Left cardiac atrium (tissue), 4 donors: ENCODE measurements at regions not wholly inside any gene's neighbourhood (a gene's known extent, or its start where the extent isn't known, plus 50 kb on each side); places are given as distances from the start of the nearest gene placed in this dataset.

Source experiments
- ATAC-seq, 2 donors: fragments of 200-7000 bp; cut with Tn5 transposase; one replicate each; pipeline ENCODE4 v1.9.1; 2020; ENCODE audit warnings: mild to moderate bottlenecking in 2 of 2, moderate library complexity in 2 of 2
- DNase-seq: peaks from one replicate; pipeline ENCODE4 v3.0.0-alpha.2; 2020
- intact Hi-C, 2 donors: fragments of 100-400 bp; cut with DNase I; formaldehyde crosslinking; loops; one replicate each; pipeline versions ENCODE4 v1.14.1 to v1.15.1; 2022 to 2023
- donor health status: DM: no; HTN: yes; CAD: no.
- donor health status: DM: no; HTN: yes; CAD: no; lungs with severe emphysema.
- donor health status: DM: yes; HTN: yes; CAD: no.
- donor health status: Dilated cardiomyopathy.

DNA sequence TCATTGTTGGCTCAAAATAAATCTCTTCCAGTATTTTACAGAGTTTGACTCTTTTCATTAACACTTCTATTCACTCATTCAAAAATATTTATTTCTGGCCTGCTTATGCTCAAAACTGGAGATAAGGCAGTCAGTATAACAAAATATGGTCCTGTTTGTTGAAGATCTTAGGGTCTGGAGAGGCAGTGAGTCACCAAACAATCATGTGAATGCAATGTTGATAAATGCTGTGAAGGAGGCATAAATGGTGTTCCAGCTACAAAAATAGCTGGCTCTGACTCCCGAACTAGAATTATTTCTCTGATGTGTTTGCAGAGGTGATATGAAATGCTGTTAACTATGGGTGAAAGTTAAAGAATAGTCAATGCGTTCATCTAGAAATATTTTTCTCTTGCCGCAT, 390.6 kb downstream of the AASDHPPT start:
- intact Hi-C loops = no loop called here
- DNase-seq (no peak), ATAC-seq (peak in 1 of 2 donors; percentile 70)

DNA sequence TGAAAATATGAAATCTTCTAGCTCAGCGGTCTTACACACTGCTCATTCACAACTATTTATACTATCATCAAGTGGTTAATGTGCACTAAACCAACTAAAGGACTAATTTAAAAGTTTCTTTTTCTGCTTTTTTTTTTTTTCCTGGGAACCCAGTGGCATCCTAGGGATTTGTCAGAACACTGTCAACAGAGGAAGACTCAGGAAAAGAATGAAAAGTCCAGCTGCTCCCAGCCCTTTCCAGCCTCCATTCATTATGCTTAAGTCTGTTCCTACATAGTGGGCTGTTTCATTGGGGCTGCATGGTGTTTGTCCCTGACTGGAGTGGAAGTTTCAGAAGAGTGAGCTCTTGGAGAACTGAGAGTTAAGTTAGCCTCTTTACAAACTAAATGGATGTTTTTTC, 391.1 kb downstream of the AASDHPPT start:
- intact Hi-C loops = no loop called here
- DNase-seq (no peak), ATAC-seq (no peak)

DNA sequence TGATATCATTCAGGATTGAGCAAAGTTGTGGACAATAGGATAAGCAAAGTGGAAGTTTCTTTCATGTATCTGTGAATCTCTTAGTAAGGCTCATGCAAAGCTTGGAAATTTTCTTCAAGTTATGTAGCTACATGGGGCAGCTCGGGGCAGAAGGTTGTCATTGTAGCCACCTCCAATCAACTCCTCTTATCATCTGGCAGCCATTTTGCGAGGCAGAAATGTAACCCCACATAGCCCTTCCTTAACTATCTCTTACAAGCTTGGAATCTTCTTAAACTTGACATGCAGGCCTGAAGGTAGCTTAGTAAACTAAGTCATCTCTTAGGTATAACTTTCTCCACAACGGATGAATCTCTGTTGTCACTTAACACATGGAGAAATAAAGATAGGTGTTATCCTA, 392.8 kb downstream of the AASDHPPT start:
- ATAC-seq = no peak
- intact Hi-C loops = no loop called here
- DNase-seq = no peak

DNA sequence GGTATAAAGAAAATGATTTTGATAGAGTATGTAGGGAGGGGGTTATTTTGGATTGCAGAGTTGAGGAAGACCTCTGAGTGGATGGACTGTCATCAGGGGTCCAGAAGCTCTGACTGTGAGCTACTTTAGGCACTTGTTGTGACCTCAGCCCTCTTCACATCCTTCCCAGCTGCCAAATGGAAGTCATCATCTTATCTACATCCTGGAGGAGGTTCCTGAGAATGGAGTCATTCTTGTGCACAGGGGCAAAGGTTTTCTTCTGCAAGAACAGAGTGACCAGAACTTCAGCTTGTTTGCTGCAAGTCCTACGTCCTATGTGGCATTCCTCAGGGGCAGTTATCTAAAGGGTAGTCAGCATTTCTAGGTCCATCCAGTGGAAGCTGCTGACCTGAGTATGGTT, 393.8 kb downstream of the AASDHPPT start:
- no peak for DNase-seq
- intact Hi-C loops = no loop called here
- ATAC-seq = peak; percentile 44 to 46

DNA sequence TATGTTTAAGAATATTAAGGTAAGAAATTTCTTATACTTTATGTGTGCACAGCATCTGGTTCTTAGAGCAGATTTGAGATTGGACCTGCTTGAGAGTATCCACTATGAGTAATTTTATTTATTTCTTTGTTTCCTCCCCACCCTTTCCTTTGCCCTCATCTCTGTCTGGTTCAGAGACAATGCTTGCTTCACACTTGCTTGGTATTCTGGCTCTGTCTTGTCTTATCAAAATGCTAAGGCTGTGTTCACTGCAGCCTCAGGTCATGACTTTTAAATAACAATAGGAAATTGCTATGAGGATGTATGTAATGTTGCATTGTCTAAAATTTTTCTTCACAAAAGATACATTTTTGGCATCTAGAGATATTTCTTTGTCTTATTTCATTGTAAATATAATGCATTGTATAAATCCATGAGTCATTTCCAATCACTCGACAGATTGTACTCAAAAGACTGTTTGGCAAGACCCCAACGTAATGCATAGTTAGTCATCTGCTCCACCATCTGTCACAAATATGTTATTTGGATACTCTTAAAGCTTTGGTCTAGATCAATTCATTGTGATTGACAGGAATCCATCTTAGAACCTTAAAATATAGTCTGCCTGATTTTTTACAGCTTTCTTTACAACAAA, 395.7 kb downstream of the AASDHPPT start:
- DNase-seq (no peak), ATAC-seq (no peak)
- intact Hi-C loops = no loop called here

DNA sequence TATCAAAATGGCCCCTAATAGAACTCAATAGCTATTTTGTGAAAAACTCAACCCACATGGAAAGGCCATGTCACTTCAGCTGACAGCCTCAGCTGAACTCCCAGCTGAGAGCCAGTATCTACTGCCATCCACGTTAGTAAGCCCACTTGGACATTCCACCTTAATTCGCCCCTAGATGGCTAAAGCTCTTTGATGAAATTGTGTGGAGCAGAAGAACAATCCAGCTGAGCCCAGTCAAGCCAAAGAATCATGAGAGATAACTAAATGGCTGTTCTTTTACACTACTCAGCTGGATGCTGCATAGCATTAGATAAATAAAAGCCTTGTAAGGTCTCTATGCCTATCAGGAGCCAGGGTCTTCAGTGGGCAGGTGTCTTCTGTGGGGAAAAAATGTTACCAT, 396.8 kb downstream of the AASDHPPT start:
- ATAC-seq (no peak), DNase-seq (no peak)
- intact Hi-C loops = no loop called here

DNA sequence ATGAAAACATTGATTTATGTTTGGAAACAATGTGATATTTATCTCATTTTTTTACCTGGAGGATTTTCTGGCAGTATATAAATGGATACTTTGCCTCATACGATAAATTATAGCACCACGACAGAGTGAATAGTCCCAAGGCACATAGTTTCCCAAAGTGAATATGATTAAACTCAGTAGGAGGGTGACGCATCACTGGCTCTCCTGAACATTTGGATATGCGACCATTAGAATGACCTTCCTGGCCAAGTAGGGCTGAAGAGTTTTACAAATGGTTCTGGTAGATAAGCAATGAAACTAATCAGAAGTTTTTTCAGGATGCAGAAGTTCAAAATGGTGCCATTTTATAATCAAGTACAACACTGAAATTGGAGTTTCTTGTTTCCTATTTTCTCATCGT, 397.7 kb downstream of the AASDHPPT start:
- DNase-seq (no peak), ATAC-seq (no peak)
- intact Hi-C loops = no loop called here

DNA sequence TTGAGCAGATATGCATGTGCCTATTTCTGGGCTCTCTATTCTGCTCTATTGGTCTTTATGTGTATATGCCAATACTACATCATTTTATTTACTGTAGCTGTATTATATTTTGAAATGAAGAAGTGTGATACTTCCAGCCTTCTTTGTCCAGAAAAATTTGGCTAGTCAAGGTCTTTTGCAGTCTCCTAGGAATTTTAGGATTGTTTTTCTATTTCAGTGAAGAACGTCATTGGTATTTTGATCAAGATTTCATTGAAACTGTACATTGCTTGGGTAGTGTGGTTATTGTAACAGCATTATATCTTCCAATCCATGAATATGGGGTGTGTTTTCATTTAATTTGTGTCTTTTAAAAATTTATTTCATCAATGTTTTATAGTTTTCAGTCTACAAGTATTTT, 400.3 kb downstream of the AASDHPPT start:
- intact Hi-C loops = no loop called here
- DNase-seq = no peak
- no peak for ATAC-seq

DNA sequence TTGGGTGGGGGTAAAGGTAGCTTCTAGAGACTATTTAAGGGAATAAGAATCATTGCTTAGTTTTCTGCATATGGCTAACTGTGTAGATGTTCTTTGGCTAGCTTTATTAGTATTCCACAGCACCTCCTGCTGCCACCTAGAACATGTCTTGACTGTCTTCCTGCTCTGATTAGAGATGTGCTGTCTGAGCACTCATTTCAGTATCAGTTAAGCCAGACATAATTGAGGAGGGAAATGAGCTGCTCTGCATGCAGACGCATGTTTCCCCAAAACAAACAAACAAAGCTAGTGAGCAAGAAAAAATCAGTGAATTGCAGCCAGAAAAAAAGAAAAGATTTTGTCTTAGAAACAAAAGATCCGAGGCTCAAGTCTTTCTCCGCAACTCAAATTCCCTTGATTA, 402.2 kb downstream of the AASDHPPT start:
- ATAC-seq = no peak
- no peak for DNase-seq
- intact Hi-C loops = no loop called here

DNA sequence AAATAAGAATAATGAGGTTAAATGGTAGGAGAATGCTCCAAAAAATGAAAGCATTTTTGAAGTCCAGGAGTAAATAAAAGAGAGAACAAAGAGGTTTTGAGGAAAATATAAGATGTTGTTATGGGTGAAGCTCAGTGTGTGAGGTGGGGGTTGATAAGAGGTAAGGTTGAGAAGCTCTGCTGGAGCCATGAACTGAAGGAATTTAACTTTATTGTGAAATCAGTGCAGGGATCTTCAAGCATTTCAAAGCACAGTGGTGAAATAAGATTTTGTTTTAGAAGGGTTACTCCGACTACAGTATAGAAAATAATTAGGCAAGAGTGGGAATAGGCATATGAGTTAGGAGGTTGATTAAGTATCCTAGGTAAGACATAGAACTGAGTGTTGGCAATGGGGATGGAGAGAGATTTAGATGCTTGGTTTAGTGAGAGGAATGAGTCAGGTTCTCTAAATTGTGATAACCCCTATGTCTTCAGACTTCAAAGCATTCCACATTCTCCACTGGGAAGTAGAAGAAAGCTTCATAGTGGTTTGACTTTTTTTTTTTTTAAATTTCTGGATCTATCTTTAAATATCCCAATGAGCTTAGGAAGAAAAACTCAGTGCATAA, 403.2 kb downstream of the AASDHPPT start:
- intact Hi-C loops = no loop called here
- ATAC-seq (peak in 1 of 2 donors; percentile 49), DNase-seq (no peak)

DNA sequence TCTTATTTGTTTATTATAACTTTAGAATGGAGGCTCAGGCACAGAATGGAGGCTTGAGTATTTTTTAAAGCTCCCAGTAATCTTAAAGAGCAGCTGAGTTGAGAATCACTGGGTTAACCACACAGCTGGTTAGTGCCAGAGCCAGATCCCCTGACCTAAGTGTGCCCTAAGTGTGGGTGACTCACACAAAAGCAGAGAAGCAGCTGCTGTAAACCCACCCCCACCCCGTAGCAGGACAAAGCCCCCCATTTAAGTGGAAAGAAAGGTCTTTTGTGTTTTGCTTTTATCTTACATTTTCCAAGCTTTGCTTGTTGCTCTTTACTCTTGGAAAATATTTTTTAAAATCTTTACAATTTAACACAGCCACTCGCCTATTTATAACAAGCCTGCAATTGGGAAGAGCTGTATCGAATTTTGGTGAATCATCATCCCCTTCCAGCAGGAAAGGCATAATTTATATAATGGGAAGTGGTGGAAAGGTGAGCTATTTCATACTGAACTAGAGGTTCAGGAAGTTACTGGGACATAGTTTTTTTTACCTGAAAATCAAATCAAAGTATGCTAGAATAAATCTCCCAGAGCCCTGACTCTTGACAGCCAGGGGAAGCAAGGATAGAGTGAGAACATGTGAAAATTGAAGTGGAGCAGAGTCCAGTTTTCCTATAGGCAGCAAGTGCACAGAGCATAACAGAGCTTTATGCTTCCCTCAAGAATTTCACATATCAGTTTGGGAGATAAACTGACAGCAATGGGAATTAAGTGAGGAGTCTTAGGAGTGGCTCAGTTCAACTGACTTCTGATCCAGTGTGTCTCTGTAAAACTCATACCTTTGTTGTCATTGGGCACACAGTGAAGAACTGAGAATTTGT, 405.7 kb downstream of the AASDHPPT start:
- ATAC-seq (no peak), DNase-seq (no peak)
- intact Hi-C loops = no loop called here

DNA sequence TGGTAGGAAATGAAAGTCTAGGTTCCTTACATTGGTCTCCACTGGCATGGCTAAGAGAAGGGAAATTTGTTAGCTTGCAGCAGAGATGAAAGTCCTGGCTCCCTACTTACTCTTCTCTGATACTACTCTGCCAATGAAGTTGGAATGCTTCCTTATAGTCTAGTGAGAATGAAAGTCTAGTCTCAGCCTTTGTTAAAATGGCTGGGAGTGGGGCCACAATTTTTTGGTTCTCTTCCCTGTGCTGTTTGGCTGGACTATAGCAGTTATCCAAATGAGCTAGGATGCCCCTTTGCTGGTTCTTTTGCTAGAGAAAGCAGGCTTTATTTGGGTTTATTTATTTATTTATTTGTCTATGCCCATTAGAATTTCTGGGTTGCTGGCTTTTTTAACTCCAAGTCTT, 414.3 kb downstream of the AASDHPPT start:
- ATAC-seq (no peak), DNase-seq (no peak)
- intact Hi-C loops = no loop called here

DNA sequence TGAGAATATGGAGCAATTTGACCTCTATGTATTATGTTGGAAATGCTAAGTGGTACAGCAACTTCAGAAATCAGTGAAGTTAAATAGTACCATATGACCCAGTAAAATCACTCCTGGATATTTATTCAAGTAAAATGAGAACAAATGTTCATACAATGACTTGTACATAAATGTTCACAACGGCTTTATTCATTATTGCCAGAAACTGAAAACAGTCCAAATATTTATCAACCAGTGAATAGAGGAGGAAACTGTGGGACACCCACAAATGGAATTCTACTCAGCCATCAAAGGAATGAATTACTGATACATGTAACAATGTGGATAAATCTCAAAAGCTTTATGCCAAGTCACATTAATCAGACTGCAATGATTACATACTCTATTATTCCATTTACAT, 416.3 kb downstream of the AASDHPPT start:
- intact Hi-C loops = no loop called here
- no peak for DNase-seq
- ATAC-seq = no peak

DNA sequence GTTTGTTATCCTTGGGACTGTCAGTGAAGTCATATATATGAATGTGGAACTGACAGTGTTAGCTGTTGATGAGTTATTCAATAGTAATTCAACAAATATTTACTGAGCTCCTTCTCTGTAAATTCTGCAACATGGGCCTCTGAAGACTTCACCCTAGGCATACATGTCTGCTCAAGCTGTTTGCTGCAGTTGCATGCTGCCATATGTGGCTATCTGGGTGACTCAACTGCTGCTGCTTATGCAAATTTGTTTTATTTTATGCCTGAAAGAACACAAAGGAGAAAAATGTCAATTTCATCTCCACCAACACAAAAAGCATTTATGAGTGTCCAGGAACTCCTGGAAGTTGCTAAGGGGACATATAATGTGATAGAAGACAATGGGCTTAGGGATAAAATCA, 417.6 kb downstream of the AASDHPPT start:
- intact Hi-C loops = no loop called here
- ATAC-seq = no peak
- DNase-seq = no peak

DNA sequence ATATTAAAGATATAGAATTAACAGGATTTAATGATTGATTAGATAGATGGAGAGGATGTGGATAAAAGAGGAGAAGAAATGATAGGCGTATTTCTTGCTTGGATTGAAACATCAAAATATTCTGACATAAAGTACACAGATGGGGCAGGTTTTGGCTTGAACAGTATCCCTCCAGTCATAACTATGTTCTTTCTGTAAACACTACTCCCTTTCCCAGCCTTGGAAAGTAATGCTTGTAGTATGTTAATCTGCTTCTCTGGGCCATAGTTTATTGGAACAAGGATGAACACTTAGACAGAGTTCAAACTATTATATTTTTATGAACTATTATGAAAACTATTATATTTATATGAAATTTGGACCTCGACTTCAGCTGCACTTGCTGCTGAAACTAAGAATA, 419.2 kb downstream of the AASDHPPT start:
- intact Hi-C loops = no loop called here
- ATAC-seq (no peak), DNase-seq (no peak)

DNA sequence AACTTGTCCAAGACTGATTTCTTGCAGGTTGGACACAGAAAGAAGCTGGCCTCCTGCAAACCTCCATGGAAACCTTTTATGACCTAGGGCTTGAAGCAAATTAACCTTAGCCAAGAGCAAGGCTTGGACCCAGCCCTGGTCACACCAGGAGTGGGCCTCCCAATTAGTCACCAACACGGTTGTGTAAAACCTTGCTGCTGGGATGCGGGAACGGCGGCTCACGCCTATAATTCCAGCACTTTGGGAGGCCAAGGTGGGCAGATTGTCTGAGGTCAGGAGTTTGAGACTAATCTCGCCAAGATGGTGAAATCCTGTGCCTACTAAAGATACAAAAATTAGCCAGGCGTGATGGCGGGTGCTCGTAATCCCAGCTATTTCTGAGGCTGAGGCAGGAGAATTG, 419.9 kb downstream of the AASDHPPT start:
- ATAC-seq (no peak), DNase-seq (no peak)
- intact Hi-C loops = no loop called here

DNA sequence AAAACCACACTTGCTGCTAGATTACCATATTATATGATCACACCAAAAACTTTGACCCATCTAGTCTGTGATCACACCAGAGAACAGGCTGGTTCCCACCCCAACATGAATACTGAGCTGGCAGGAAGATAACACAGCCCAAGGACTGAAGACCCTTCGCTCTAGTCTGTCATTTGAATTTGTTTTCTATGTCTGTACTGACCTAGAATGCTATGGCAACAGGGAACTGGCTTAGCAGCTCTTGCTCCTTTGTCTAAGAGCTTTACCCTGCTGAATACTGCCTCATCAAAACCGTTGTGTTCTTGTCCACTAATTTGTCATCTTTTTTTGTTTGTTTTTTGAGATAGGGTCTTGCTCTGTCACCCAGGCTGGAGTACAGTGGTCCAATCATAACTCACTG, 420.4 kb downstream of the AASDHPPT start:
- ATAC-seq (no peak), DNase-seq (no peak)
- intact Hi-C loops = no loop called here

DNA sequence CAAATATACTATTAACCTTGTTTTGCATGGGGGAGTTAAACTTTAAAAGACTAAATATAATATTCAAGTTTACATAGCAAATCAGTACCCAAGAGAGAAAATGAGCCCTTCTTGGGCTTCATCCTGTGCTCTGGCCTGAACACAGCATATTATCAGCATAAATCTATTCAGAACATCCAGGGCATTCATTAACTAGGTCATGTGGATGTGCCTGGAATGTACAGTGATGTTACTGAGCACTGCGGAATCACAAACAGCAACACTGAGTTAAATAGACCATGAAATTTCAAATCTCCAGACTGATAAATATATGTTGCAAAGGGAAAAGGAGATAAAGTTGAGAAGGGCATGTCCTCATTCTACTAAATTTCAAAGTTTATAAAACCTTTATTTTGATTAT, 426.4 kb downstream of the AASDHPPT start:
- intact Hi-C loops = no loop called here
- DNase-seq (no peak), ATAC-seq (no peak)

DNA sequence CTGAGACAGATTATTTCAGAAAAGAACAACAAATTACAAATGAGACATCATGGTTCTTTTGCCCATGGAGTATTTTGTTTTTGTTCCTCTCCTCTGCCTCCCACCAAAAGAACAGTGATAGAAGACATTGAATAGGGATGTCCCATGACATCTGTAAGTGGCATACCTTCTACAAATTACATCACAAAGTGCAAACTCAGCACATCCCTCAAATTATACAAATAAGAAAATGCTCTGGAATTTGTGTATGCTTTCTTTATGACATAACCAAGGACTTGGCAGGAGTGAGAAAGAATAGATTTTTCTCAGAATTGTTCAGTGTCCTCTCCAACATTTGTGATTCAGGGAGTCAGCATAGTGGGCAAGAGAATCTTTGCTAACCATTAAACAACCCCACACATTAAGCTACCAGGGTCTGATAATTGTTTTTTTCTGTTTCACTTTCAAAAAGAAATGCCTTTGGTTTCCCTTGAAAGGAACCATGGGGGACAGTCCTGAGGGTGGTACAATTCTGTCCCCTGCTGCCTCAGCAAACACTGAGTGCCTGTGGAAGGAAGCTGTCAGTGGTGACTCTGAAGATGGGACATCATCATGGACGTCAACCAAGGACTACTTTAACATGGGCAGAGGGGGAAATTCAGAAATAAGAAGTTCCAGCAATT, 430.3 kb downstream of the AASDHPPT start:
- DNase-seq (no peak), ATAC-seq (no peak)
- intact Hi-C loops = no loop called here

DNA sequence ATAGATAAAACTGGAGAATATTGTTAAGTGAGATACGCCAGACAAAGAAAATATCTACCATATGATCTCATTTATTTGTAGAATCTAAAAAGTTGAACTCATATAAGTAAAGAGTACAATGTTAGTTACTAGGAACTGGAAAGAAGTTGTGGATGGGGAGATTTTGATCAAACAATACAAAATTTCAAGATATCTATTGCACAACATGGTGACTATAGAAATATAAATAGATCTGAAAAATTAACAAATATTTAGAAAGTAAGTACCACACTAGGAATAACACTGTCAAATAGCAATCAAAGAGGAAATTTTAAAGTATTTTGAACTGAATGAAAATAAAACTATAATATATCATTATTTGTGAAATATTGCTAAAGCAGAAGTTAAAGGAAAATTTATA, 437.2 kb downstream of the AASDHPPT start:
- intact Hi-C loops = no loop called here
- DNase-seq (no peak), ATAC-seq (no peak)
